Inferior parietal cortex (tissue), 1 donor: ENCODE measurements at regions not wholly inside any gene's neighbourhood (a gene's known extent, or its start where the extent isn't known, plus 50 kb on each side); places are given as distances from the start of the nearest gene placed in this dataset.
A peak's percentile ranks its signal among the peaks of the same experiment; 100 is the strongest.

ENCODE experiments used
- DNase-seq: peaks from one replicate; pipeline ENCODE4 v3.0.0-alpha.2; 2016; ENCODE audit errors: extremely low spot score

DNA sequence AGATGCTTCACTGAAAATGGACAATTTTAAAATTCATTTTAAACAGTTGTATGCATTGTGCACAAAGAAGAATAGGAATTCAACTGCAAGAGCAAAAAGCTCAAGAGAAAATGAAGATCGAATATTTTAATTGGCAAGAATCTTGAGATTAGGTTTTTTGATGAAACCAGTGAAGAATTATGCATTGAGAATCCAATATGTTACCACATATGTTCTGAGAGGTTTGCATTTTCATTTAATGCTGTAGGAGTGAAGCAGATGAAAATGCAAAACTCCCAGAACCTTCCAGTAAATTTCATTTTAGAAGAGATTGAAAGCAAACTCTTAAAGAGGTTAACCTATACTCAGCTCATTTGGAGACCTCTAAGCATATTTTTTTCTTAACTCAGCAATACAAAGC, 298.0 kb downstream of the OLFM3 start:
- no peak for DNase-seq

DNA sequence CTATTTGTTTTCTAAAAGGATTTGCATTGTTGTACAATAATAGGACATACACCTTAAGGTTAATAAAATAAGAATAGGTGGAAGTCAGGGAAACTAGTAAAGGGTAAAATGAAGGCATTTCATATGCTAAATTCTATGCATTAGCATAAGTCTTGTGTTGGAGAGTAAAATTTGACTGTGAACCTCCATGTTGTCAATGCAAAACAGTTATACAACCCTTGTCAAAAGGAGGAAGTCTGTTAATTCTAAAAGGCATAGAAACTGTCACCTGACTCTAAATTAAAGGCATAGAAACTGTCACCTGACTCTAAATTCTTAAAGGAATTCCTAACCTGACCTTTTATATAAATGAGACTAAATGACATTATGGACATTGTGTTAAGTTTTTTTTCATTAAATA, 291.8 kb downstream of the OLFM3 start:
- DNase-seq, result no peak

- no peak for DNase-seq
These were observed 290.4 kb downstream of the OLFM3 start for GRCh38 chr1:101706366-101706765.

GRCh38 chr1:101709721-101710120, 287.0 kb downstream of the OLFM3 start:
- no peak for DNase-seq

DNA sequence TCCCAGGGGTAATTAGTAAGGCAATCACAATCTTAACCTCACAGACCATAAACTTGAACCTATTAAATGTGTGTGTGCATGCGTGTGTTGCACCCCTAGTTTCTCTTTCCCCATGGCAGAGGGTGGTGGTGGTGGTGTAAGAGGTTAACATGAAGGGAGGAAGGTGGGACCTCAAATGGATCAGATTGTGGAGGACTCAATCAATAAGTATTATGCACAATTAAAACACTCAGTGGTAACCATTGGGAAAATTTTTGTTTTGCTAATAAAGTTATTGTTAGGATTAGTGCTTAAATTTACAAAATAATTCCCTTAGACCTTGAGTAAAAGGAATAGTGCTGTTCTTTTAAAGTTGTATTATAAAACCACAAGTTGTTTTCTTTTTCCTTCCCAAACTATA, 283.0 kb downstream of the OLFM3 start:
- no peak for DNase-seq

DNA sequence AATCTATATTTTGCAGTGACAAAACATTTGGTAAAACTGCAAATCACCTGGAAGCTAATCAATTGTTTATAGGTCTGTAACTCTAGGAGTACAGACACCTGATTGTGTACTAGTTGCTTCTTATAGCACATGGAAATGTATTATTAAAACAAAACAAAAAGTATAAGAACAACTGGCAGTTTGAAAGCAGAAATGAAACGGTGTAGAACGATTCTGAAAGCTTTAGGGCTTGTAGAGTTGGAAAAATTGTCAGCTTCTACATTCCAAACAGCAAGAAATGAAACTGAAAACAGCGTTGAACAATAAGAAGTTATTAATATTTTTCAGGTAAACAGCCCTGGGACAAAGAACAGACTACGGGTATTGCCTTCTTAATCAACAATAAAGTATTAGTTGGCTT, 273.3 kb downstream of the OLFM3 start:
- DNase-seq, result no peak

DNA sequence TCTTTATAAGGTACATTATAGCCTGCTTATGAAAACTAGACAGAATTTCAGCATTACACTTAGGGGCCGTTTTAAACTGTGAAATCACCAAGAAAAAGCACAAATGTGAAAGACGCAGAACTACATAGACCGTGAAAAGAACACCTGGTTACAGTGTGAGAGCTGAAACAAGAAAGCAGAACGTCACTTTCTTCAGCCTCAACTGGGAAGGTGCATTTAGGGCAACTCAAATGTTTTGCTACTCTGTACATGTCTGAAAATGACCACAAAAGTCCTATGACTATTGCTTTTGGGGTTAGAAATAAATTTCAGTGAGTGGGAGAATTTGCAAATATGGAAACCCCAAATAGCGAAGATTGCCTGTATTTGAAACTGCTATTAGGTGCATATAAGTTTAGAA, 268.7 kb downstream of the OLFM3 start:
- DNase-seq, result no peak

DNA sequence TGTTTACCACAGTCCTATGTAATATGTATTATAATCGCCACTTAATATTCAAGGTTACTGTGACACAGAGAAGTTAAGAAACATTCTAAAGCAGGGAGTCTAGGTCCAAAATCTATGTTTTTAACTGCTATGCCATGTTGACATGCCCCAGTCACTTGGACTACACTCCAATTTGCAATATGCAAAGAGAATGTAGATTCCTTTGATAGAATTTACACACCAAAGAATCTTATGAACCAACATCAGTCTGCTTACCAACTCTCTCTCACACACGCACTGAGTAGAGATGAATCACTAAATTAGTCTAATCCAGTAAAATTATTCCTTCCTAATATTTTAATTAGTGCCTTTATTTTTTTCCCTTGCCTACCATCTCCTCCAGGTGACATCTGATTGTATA, 266.2 kb downstream of the OLFM3 start:
- DNase-seq, result no peak

DNA sequence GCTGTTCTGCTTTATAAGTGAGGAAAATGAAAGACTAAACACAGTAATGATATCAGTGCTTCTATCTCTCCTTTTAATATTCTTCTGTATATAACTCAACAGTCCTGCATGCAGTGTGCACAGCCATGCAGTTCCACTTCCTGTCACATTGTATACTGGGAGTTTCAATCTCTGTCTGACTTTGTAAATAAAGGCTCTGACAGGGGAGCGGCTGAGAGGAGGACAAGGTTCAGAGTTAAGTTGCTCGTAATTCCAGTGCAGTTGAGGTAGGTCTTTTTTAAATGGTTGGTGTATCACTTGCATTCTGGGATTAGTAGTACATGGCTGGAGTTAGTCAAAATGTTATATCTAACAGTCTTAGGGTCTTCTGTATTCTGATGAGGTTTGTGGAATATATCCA, 264.5 kb downstream of the OLFM3 start:
- DNase-seq, result no peak

DNA sequence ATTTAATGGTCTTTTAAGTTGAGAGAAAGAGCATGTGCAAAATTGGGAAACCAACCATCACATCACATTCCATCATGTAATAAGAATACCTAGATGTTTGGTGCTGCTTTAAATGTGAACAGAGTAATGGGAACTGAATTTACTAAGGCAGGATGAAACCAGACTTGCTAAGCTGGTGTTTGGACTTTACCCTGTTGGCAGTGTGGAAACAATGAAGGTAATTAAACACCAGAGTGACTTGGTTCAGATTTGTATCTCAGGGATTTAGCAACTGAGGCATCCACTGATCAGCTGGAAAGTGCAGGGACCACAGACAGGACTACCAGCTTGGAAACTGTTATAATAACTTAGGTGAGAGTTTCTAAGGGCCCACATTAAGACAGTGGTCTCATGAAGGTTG, 263.4 kb downstream of the OLFM3 start:
- no peak for DNase-seq

- no peak for DNase-seq
These were observed 258.3 kb downstream of the OLFM3 start for GRCh38 chr1:101738475-101738874.

DNA sequence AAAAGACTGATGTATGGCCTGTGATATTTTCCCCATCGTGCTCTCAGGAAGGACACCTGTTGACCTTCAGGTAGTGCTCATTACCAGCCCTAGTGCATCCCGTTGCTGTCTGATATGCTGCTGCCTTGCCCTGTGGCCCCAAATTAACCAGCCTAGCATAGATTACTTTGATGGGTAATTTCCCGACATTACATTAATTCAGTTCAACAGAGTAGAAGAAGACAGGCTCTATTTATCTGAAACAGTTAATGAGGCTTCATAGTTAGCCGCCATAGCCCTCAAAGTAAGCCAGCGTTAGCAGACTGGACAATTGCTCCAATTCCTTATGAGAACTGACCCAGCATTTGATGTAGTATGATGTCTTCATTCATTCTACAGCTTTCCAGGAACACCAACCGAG, 257.6 kb downstream of the OLFM3 start:
- DNase-seq, result no peak

DNA sequence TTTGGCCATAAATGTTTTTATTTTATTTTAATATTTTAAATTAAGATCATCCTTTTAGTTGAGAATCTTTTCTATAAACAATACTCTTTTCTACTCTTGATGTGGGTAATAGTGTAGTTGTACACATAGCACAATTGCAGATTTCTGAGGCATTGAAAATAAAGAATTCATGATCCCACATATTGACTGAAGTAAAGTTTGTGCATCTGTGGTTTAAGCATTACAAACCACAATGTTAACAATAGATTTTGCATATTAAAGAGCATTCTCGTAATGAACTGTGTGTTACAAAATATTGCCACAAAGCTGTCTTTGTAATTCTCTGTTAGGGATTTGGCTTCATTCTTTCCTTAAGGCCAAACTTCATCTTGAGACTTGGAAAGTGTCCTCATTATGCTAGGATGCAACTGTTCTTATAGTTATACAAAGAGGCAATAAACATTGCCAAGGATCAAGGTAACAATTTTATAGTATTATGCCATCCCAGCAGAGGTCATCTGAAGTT, 256.8 kb downstream of the OLFM3 start:
- no peak for DNase-seq

GRCh38 chr1:101741910-101742309, 254.8 kb downstream of the OLFM3 start:
- DNase-seq, result no peak

DNA sequence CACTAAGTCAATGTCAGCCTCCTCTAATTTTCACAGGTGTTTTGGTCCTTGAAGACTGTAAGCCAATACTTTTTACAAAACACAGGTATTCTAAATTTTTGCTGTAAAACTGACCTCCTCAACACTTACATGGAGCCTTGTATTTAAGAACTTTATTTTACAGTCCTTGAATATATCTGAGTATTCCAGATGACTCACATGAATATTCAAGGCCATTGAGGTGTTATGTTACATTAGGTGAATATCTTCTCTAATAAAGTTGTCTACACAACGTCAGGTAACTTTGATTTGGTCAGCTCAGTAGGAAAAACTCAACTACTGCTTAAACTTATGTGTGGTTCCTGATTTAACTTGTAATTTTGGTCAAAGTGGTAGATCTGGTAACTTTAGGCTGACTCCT, 254.2 kb downstream of the OLFM3 start:
- DNase-seq, result no peak

GRCh38 chr1:101745551-101746270, 251.0 kb downstream of the OLFM3 start:
- DNase-seq, result peak; percentile 26

DNA sequence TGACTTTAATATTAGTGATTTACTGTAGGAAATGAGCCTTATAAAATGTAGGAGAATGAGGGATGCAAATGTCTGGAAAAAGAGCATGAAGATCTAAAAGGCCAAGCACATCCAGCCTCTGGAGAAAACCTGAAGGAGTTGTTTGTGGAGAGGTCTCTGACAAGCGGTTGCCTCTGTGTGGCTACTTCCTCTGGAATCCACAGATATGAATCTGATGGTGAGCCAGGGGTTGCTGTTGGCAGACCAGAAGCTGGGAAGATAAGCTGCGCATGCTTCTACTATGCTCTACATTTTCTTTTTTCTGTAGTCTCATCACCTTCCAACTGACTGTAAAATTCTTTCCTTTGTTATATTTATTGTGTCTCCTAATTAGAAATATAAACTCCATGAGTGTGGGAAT, 248.6 kb downstream of the OLFM3 start:
- DNase-seq, result no peak
